Fibroblast of pulmonary artery (primary cell): ENCODE measurements at regions not wholly inside any gene's neighbourhood (a gene's known extent, or its start where the extent isn't known, plus 50 kb on each side); places are given as distances from the start of the nearest gene placed in this dataset.

Source experiments
- DNase-seq: peaks from one replicate; pipeline ENCODE4 v3.0.0-alpha.2; 2010; ENCODE audit warnings: low read depth
- H3K4me3 ChIP-seq: replicated peaks from 2 replicates; pipeline ENCODE4 v1.5.1; 2011; ENCODE audit warnings: low read depth, mild to moderate bottlenecking, control low read depth, low read length, moderate library complexity
- CTCF ChIP-seq: IDR thresholded peaks from 2 replicates; pipeline ENCODE4 v1.5.1; 2011; ENCODE audit warnings: mild to moderate bottlenecking, control low read depth, low read length, inconsistent platforms; ENCODE audit errors: missing control alignments

- DNase-seq = no peak
- H3K4me3 ChIP-seq = no peak overlapping the region
- TF ChIP-seq CTCF = no peak
Observed at GRCh38 chr3:22371036-22371435, 620.0 kb upstream of the ZNF385D start.

- H3K4me3 ChIP-seq = no peak overlapping the region
- DNase-seq = no peak
- no peak for TF ChIP-seq CTCF
Observed at GRCh38 chr3:22371607-22372291, 620.7 kb upstream of the ZNF385D start.

- DNase-seq = no peak
- TF ChIP-seq CTCF = no peak
- H3K4me3 ChIP-seq = no peak overlapping the region
Observed at GRCh38 chr3:22372292-22373062, 621.5 kb upstream of the ZNF385D start.

- TF ChIP-seq CTCF = no peak
- DNase-seq = no peak
Observed at GRCh38 chr3:22373182-22373581, 622.2 kb upstream of the ZNF385D start.

GRCh38 chr3:22373827-22374226 is 622.8 kb upstream of the ZNF385D start:
- no peak for TF ChIP-seq CTCF
- DNase-seq = no peak
- H3K4me3 ChIP-seq = no peak overlapping the region

More at GRCh38 chr3:22373182-22373581, 622.2 kb upstream of the ZNF385D start:
- no peak overlapping the region for H3K4me3 ChIP-seq

- TF ChIP-seq CTCF = no peak
- DNase-seq = peak; percentile 40
- no peak overlapping the region for H3K4me3 ChIP-seq
Observed at GRCh38 chr3:22377421-22377820, 626.4 kb upstream of the ZNF385D start.
